K562 (cell line): ENCODE measurements at regions not wholly inside any gene's neighbourhood (a gene's known extent, or its start where the extent isn't known, plus 50 kb on each side); places are given as distances from the start of the nearest gene placed in this dataset.

ENCODE experiments used
- ATAC-seq: fragments of 200-7000 bp; cut with Tn5 transposase; 3 replicates; pipeline ENCODE4 v1.9.1; 2020; ENCODE audit warnings: moderate library complexity
- BruUV-seq: library from RNA; stranded (reverse); fragments of 400-500 nt; replicated peaks from 2 replicates; lab custom pipeline; 2021; lab: Mats Ljungman, UMichigan
- CTCF ChIA-PET: fragments of 300-600 bp; formaldehyde crosslinking; extraction: SDS; loops from one replicate; lab custom pipeline; 2021; ENCODE audit warnings: low intra/inter-chr PET ratio; lab: Yijun Ruan, JAX
- POLR2A ChIA-PET: fragments of 300-600, 350-650 bp; sonication (Branson Sonifier 250); formaldehyde crosslinking; extraction: SDS; loops from one replicate; lab custom pipeline; 2021; ENCODE audit warnings: antibody characterized with exemption, inconsistent platforms; lab: Yijun Ruan, JAX
- DNase-seq, 4 experiments: peaks; one replicate each; pipeline versions ENCODE4 v3.0.0 to v3.0.0-alpha.2; 2011 to 2018; ENCODE audit warnings: low spot score in 3 of 4, mixed read lengths in 3 of 4; ENCODE audit errors: extremely low read depth in 1 of 4
- FAIRE-seq: peaks from 2 replicates; lab custom pipeline; 2011; peaks lifted over from hg19 to GRCh38; lab: Jason Lieb, UNC
- H2AFZ ChIP-seq: 2 replicates; pipeline ENCODE4 v1.6.0; 2011; ENCODE audit warnings: low read depth, low read length, control low read depth, inconsistent platforms
- H3K27ac ChIP-seq: fragments of 200-600 bp; 3 replicates; pipeline ENCODE4 v1.8.0; 2011; ENCODE audit warnings: low read depth, mild to moderate bottlenecking, control low read depth, inconsistent platforms, low read length, moderate library complexity, mixed read lengths; ENCODE audit errors: extremely low read depth
- H3K27me3 ChIP-seq, 2 experiments: fragments of 300-600 bp in 1 of 2; 2 replicates in 1 of 2; 3 replicates in 1 of 2; pipeline versions ENCODE4 v1.6.0 to v1.8.0; 2011; ENCODE audit warnings: inconsistent platforms in 2 of 2, low read length in 2 of 2, mild to moderate bottlenecking in 1 of 2, mixed read lengths in 1 of 2, moderate library complexity in 1 of 2; ENCODE audit not compliant: control insufficient read depth in 2 of 2, insufficient read depth in 2 of 2
- H3K36me3 ChIP-seq: fragments of 300-600 bp; 3 replicates; pipeline ENCODE4 v1.8.0; 2011; ENCODE audit warnings: mild to moderate bottlenecking, low read length, inconsistent platforms; ENCODE audit not compliant: control insufficient read depth, insufficient read depth
- H3K4me1 ChIP-seq, 2 experiments: fragments of 200-600 bp in 1 of 2; replicated peaks in 1 of 2; 2 replicates in 1 of 2; 3 replicates in 1 of 2; pipeline versions ENCODE4 v1.5.1 to v1.8.0; 2011; ENCODE audit warnings: inconsistent platforms in 2 of 2, low read length in 2 of 2, mild to moderate bottlenecking in 1 of 2, mixed read lengths in 1 of 2, moderate library complexity in 1 of 2; ENCODE audit not compliant: control insufficient read depth in 2 of 2, insufficient read depth in 2 of 2
- H3K4me2 ChIP-seq: 2 replicates; pipeline ENCODE4 v1.6.1; 2011; ENCODE audit warnings: low read length, control low read depth, inconsistent platforms, mixed read lengths; ENCODE audit not compliant: insufficient read depth
- H3K4me3 ChIP-seq: fragments of 200-600 bp; sonication (generic), shearing (Covaris generic); 2 replicates; pipeline ENCODE4 v1.5.1; 2016; ENCODE audit warnings: control low read depth, inconsistent platforms
- H3K79me2 ChIP-seq: fragments of 200-600 bp; 3 replicates; pipeline ENCODE4 v1.8.0; 2011; ENCODE audit warnings: low read length, inconsistent platforms; ENCODE audit not compliant: control insufficient read depth, insufficient read depth
- H3K9ac ChIP-seq, 2 experiments: 2 replicates each; pipeline versions ENCODE4 v1.6.0 to v1.6.1; 2011; ENCODE audit warnings: low read depth in 2 of 2, low read length in 2 of 2, control low read depth in 1 of 2, inconsistent platforms in 1 of 2, mild to moderate bottlenecking in 1 of 2, mixed read lengths in 1 of 2; ENCODE audit not compliant: insufficient read depth in 1 of 2
- H3K9me1 ChIP-seq: one replicate; pipeline ENCODE4 v1.6.0; 2011; ENCODE audit warnings: inconsistent platforms, mild to moderate bottlenecking, low read length, moderate library complexity; ENCODE audit not compliant: control insufficient read depth, insufficient read depth
- H3K9me3 ChIP-seq: replicated peaks from 2 replicates; pipeline ENCODE4 v1.5.1; 2011; ENCODE audit warnings: low read depth, low read length, inconsistent platforms; ENCODE audit not compliant: control insufficient read depth, insufficient read depth
- H4K20me1 ChIP-seq: replicated peaks from 2 replicates; pipeline ENCODE4 v1.6.1; 2011; ENCODE audit warnings: low read length, inconsistent platforms, mixed read lengths; ENCODE audit not compliant: control insufficient read depth, insufficient read depth
- CEBPB ChIP-seq: fragments of 450-650 bp; IDR thresholded peaks from 2 replicates; pipeline ENCODE4 v1.6.1; 2016; ENCODE audit warnings: missing genetic modification characterization, missing compliant biosample characterization
- FIP1L1 ChIP-seq: fragments of 200-400 bp; formaldehyde crosslinking; IDR thresholded peaks from 2 replicates; pipeline ENCODE4 v1.6.1; 2018; ENCODE audit warnings: mild to moderate bottlenecking, low read depth, low read length; ENCODE audit not compliant: poor library complexity, severe bottlenecking
- FUS ChIP-seq: fragments of 200-400 bp; formaldehyde crosslinking; optimal IDR thresholded peaks from 2 replicates; pipeline ENCODE3; 2017; ENCODE audit warnings: low read depth, low read length
- POLR3G ChIP-seq: IDR thresholded peaks from 2 replicates; pipeline ENCODE4 v1.6.1; 2011; ENCODE audit not compliant: insufficient read length, insufficient replicate concordance; ENCODE audit errors: extremely low read depth
- RBM17 ChIP-seq: fragments of 200-400 bp; formaldehyde crosslinking; IDR thresholded peaks from 2 replicates; pipeline ENCODE4 v1.6.1; 2017; ENCODE audit warnings: low read depth, mild to moderate bottlenecking, low read length, borderline replicate concordance
- SAFB2 ChIP-seq: fragments of 200-400 bp; formaldehyde crosslinking; IDR thresholded peaks from 2 replicates; pipeline ENCODE4 v1.6.1; 2018; ENCODE audit warnings: borderline replicate concordance, low read length, low read depth, moderate library complexity; ENCODE audit not compliant: severe bottlenecking
- SP1 ChIP-seq: sonication (generic); formaldehyde crosslinking; IDR thresholded peaks from 2 replicates; pipeline ENCODE4 v1.8.1; 2022; ENCODE audit warnings: mild to moderate bottlenecking, missing genetic modification reagents
- STAT5B ChIP-seq: fragments of 250-450 bp; sonication (Bioruptor Pico); IDR thresholded peaks from 2 replicates; pipeline ENCODE4 v1.8.0; 2021; ENCODE audit warnings: mild to moderate bottlenecking, inconsistent platforms
- SUPT5H ChIP-seq: fragments of 450-650 bp; IDR thresholded peaks from 2 replicates; pipeline ENCODE4 v1.6.1; 2016
- TGIF2 ChIP-seq: sonication (generic); formaldehyde crosslinking; IDR thresholded peaks from 2 replicates; pipeline ENCODE4 v1.8.1; 2022; ENCODE audit warnings: mild to moderate bottlenecking, missing genetic modification reagents, moderate library complexity
- ZEB2 ChIP-seq: fragments of 450-650 bp; IDR thresholded peaks from 2 replicates; pipeline ENCODE4 v1.6.1; 2016
- ZNF121 ChIP-seq: sonication (generic); formaldehyde crosslinking; conservative IDR thresholded peaks from 2 replicates; pipeline ENCODE4 v1.8.0; 2022; ENCODE audit warnings: missing genetic modification reagents
- WGBS: fragments of 100-300 bp; shearing (Covaris generic); methylation state at CpG from one replicate; pipeline ENCODE4 v1.1.6; 2016; ENCODE audit warnings: low coverage, mixed read lengths; ENCODE audit not compliant: insufficient coverage; ENCODE audit errors: missing lambda C conversion rate; 5-methylcytosine and 5-hydroxymethylcytosine counted together
- in situ Hi-C: fragments of 300-500 bp; cut with MboI; formaldehyde crosslinking; loops from 4 replicates; pipeline ENCODE4 v1.15.0; 2018; ENCODE audit warnings: inconsistent platforms, mixed read lengths
- intact Hi-C: fragments of 100-400 bp; cut with micrococcal nuclease; formaldehyde crosslinking; loops from 2 replicates; pipeline ENCODE4 v1.14.2; 2022
- TF ChIP-seq, protein P1 (sequence below): fragments of 250-450 bp; sonication (Bioruptor Pico); IDR thresholded peaks from 2 replicates; pipeline ENCODE4 v1.4.0; 2020; ENCODE audit warnings: mild to moderate bottlenecking, moderate library complexity
- TF ChIP-seq, protein P2 (sequence below): fragments of 250-450 bp; sonication (Bioruptor Pico); IDR thresholded peaks from 2 replicates; pipeline ENCODE4 v1.5.0; 2021
- TF ChIP-seq, protein P3 (sequence below): fragments of 200-800 bp; sonication (Bioruptor generic); IDR thresholded peaks from 2 replicates; pipeline ENCODE4 v1.6.1; 2016; ENCODE audit warnings: missing genetic modification characterization, missing compliant biosample characterization

GRCh38 chr18:5673616-5674015 is 129.8 kb upstream of the EPB41L3 start:
- no peak overlapping the region for H3K4me2 ChIP-seq
- no peaks in the 10 kb centered on the region for H3K4me1 ChIP-seq
- intact Hi-C loops = no loop called here
- WGBS = 3% methylated on average over 2 of the region's 2 CpGs
- ChIA-PET POLR2A (no interaction called here), CTCF (no interaction called here)
- H3K79me2 ChIP-seq = no peaks in the 10 kb centered on the region
- ATAC-seq (no peak), DNase-seq (no peak), FAIRE-seq (no peak)
- H3K27ac ChIP-seq = no peak overlapping the region
- no peaks in the 10 kb centered on the region for H4K20me1 ChIP-seq
- no peak overlapping the region for H2AFZ ChIP-seq
- H3K9me1 ChIP-seq = no peaks in the 10 kb centered on the region
- no peak overlapping the region for H3K9ac ChIP-seq
- BruUV-seq = no TSS peak
- no peak overlapping the region for H3K4me3 ChIP-seq
- no peaks in the 10 kb centered on the region; the same call in 1 of the 2 replicates for H3K9me3 ChIP-seq
- no peaks in the 10 kb centered on the region for H3K27me3 ChIP-seq
- H3K36me3 ChIP-seq = no peaks in the 10 kb centered on the region
- in situ Hi-C loops = no loop called here
- TF ChIP-seq ZNF121 (CRISPR knock-in tag) (no peak), ZEB2 (no peak), FUS (no peak), RBM17 (no peak), POLR3G (no peak), FIP1L1 (no peak), SUPT5H (no peak), STAT5B (CRISPR knock-in tag) (no peak), SAFB2 (no peak), SP1 (CRISPR knock-in tag) (no peak), TGIF2 (CRISPR knock-in tag) (no peak), CEBPB (no peak)
- TF ChIP-seq, protein P1, sequence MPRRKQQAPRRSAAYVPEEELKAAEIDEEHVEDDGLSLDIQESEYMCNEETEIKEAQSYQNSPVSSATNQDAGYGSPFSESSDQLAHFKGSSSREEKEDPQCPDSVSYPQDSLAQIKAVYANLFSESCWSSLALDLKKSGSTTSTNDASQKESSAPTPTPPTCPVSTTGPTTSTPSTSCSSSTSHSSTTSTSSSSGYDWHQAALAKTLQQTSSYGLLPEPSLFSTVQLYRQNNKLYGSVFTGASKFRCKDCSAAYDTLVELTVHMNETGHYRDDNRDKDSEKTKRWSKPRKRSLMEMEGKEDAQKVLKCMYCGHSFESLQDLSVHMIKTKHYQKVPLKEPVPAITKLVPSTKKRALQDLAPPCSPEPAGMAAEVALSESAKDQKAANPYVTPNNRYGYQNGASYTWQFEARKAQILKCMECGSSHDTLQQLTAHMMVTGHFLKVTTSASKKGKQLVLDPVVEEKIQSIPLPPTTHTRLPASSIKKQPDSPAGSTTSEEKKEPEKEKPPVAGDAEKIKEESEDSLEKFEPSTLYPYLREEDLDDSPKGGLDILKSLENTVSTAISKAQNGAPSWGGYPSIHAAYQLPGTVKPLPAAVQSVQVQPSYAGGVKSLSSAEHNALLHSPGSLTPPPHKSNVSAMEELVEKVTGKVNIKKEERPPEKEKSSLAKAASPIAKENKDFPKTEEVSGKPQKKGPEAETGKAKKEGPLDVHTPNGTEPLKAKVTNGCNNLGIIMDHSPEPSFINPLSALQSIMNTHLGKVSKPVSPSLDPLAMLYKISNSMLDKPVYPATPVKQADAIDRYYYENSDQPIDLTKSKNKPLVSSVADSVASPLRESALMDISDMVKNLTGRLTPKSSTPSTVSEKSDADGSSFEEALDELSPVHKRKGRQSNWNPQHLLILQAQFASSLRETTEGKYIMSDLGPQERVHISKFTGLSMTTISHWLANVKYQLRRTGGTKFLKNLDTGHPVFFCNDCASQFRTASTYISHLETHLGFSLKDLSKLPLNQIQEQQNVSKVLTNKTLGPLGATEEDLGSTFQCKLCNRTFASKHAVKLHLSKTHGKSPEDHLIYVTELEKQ = no peak
- TF ChIP-seq, protein P2, sequence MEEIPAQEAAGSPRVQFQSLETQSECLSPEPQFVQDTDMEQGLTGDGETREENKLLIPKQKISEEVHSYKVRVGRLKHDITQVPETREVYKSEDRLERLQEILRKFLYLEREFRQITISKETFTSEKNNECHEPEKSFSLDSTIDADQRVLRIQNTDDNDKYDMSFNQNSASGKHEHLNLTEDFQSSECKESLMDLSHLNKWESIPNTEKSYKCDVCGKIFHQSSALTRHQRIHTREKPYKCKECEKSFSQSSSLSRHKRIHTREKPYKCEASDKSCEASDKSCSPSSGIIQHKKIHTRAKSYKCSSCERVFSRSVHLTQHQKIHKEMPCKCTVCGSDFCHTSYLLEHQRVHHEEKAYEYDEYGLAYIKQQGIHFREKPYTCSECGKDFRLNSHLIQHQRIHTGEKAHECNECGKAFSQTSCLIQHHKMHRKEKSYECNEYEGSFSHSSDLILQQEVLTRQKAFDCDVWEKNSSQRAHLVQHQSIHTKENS = no peak
- TF ChIP-seq, protein P3, sequence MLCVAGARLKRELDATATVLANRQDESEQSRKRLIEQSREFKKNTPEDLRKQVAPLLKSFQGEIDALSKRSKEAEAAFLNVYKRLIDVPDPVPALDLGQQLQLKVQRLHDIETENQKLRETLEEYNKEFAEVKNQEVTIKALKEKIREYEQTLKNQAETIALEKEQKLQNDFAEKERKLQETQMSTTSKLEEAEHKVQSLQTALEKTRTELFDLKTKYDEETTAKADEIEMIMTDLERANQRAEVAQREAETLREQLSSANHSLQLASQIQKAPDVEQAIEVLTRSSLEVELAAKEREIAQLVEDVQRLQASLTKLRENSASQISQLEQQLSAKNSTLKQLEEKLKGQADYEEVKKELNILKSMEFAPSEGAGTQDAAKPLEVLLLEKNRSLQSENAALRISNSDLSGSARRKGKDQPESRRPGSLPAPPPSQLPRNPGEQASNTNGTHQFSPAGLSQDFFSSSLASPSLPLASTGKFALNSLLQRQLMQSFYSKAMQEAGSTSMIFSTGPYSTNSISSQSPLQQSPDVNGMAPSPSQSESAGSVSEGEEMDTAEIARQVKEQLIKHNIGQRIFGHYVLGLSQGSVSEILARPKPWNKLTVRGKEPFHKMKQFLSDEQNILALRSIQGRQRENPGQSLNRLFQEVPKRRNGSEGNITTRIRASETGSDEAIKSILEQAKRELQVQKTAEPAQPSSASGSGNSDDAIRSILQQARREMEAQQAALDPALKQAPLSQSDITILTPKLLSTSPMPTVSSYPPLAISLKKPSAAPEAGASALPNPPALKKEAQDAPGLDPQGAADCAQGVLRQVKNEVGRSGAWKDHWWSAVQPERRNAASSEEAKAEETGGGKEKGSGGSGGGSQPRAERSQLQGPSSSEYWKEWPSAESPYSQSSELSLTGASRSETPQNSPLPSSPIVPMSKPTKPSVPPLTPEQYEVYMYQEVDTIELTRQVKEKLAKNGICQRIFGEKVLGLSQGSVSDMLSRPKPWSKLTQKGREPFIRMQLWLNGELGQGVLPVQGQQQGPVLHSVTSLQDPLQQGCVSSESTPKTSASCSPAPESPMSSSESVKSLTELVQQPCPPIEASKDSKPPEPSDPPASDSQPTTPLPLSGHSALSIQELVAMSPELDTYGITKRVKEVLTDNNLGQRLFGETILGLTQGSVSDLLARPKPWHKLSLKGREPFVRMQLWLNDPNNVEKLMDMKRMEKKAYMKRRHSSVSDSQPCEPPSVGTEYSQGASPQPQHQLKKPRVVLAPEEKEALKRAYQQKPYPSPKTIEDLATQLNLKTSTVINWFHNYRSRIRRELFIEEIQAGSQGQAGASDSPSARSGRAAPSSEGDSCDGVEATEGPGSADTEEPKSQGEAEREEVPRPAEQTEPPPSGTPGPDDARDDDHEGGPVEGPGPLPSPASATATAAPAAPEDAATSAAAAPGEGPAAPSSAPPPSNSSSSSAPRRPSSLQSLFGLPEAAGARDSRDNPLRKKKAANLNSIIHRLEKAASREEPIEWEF (CRISPR knock-in tag) = no peak
